ENCODE measurements at regions not wholly inside any gene's neighbourhood (a gene's known extent, or its start where the extent isn't known, plus 50 kb on each side); places are given as distances from the start of the nearest gene placed in this dataset.

GRCh38 chr5:34597034-34598027 lies 58.8 kb upstream of the RAI14 start:
- peak in 1 of 14 donors; percentile 7 for DNase-seq

DNA sequence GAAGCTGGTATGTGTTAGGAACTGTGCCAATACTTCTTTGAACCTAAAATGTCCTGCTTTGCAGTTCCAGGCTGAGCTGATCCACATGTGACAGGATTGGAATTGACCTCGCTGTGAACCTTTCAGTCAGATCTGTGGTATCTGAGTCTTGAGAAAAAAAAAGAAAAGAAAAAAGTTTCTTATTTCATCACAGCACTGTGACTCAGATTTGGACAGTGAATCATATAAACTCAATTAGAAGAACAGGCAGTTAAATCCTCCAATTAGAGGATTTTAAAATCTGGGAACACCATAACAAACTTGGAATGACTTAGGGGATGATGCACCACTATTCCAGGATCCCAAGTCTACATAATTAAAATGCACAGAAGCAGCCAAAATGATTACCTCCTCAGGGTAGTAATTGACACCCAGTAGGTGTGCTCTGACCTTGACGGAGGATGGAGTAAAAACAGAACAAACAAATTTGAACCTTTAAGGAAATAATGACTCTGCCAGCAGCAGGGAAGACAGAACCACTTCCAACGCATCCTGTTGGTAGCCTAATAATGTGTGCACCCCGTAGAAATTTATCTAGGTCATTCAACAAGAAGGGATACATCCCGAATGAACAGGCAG lies 57.8 kb upstream of the RAI14 start:
- peak in 1 of 14 donors; percentile 17 for DNase-seq

GRCh38 chr5:34599471-34600117 lies 56.5 kb upstream of the RAI14 start:
- DNase-seq, result no peak

- DNase-seq, result no peak
These were observed 56.0 kb upstream of the RAI14 start for GRCh38 chr5:34600118-34600493.

DNA sequence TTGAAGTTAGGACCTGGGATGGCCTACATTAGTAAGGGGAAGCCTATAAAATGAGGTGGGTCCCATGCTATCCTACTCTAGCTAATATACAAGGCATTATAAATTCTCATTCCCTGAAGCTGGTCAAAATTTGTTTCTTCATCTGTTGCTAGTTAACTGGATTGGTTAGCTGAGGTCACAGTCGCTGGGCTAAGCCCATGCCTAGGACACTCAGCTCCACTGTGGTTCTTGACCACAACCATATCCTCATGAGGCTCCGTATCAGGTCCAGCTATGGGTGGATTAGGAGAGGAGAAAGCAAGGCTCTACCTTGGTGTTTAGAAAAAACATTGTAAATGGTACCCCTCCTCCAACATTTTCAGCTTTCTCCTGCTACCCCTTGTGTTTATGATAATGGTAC lies 52.8 kb upstream of the RAI14 start:
- no peak for DNase-seq

DNA sequence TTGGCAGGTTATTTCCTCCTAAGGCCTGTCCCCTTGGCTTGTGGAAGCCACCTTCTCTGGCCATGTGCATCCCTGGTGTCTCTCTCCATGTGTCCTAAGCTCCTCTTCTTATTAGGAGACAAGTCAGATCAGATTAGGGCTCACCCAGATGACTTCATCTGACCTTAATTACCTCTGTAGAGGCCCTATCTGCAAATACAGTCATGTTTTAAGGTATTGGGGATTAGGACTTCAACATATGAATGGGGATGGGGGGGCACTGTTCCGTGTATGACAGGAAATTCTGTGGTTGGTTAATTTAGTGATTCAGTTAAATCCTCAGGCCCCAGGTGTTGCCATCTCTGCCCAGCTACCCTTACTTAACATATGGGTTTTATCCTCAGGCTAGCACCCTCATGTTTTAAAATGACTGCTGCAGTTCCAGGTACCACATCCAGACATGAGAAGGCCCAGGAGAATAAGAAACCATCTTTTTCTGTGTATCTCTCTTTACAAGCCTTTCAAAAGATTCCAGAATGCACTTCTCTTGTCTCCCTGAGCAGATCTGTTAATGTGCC lies 51.9 kb upstream of the RAI14 start:
- no peak for DNase-seq

DNA sequence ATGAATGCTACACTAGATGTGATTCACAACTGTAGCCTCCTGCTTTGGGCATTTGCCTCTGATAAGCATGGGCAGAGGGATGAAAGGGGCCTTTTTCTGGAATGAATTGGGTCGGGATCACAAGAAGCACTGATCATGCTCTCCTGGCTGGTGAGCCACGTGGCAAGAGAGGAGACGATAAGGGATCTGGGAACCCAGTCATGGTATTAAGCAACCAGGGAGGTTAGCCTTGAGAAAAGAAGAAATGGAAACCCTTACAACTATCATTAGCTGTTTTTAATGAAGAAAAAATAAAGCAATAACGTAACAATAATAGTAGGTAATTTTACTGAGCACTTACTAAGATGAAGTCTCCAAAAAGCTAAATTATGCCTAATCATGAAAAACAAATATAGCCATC lies 50.0 kb upstream of the RAI14 start:
- DNase-seq, result no peak

Data from C1 segment of cervical spinal cord (tissue), 14 donors.